ENCODE measurements at regions not wholly inside any gene's neighbourhood (a gene's known extent, or its start where the extent isn't known, plus 50 kb on each side); places are given as distances from the start of the nearest gene placed in this dataset.

- TF ChIP-seq CTCF (IDR thresholded peaks at IDR 0.05; ENCODE audit: insufficient read depth, low read depth, low read length): no peak
- TF ChIP-seq EZH2 (IDR thresholded peaks at IDR 0.05; ENCODE audit: insufficient read depth, low read length): no peak
Observed at GRCh38 chr2:5938566-5938896, 246.3 kb downstream of the SOX11 start.
